Fibroblast of lung (primary cell): ENCODE measurements at regions not wholly inside any gene's neighbourhood (a gene's known extent, or its start where the extent isn't known, plus 50 kb on each side); places are given as distances from the start of the nearest gene placed in this dataset.
"Not testable (repeated sequence)": the region's sequence is repeated elsewhere in the genome, so short reads cannot be mapped to it uniquely, and the experiment has no call there.

Experiments
- DNase-seq, 2 donors: peaks; one replicate each; pipeline versions ENCODE4 v3.0.0 to v3.0.0-alpha.2; 2010; ENCODE audit warnings: low read depth in 2 of 2
- H2AFZ ChIP-seq: 2 replicates; pipeline ENCODE4 v1.5.1; 2012; ENCODE audit warnings: low read length, control low read depth, inconsistent platforms
- H3K27ac ChIP-seq: 2 replicates; pipeline ENCODE4 v1.5.1; 2011; ENCODE audit warnings: low read length, control low read depth; ENCODE audit not compliant: insufficient read depth
- H3K27me3 ChIP-seq: 2 replicates; pipeline ENCODE4 v1.5.1; 2011; ENCODE audit warnings: mild to moderate bottlenecking, low read length; ENCODE audit not compliant: control insufficient read depth, insufficient read depth
- H3K36me3 ChIP-seq: 2 replicates; pipeline ENCODE4 v1.5.1; 2011; ENCODE audit warnings: low read length; ENCODE audit not compliant: control insufficient read depth, insufficient read depth
- H3K4me1 ChIP-seq: 2 replicates; pipeline ENCODE4 v1.5.1; 2011; ENCODE audit warnings: low read length; ENCODE audit not compliant: control insufficient read depth, insufficient read depth; ENCODE audit errors: extremely low read depth
- H3K4me2 ChIP-seq: 2 replicates; pipeline ENCODE4 v1.5.1; 2011; ENCODE audit warnings: low read length, control low read depth; ENCODE audit not compliant: insufficient read depth; ENCODE audit errors: extremely low read depth
- H3K4me3 ChIP-seq, 4 experiments: fragments of 200-600 bp in 1 of 4; sonication (generic) in 1 of 4; replicated peaks in 1 of 4; 2 replicates each; pipeline ENCODE4 v1.5.1; 2011 to 2016; ENCODE audit warnings: low read length in 4 of 4, low read depth in 3 of 4, mild to moderate bottlenecking in 3 of 4, control low read depth in 2 of 4, inconsistent platforms in 1 of 4, mixed read lengths in 1 of 4; ENCODE audit not compliant: insufficient read depth in 1 of 4; ENCODE audit errors: control extremely low read depth in 1 of 4
- H3K79me2 ChIP-seq: 2 replicates; pipeline ENCODE4 v1.5.1; 2012; ENCODE audit warnings: mild to moderate bottlenecking, low read length, inconsistent platforms; ENCODE audit not compliant: control insufficient read depth, insufficient read depth
- H3K9ac ChIP-seq: 2 replicates; pipeline ENCODE4 v1.5.1; 2011; ENCODE audit warnings: mild to moderate bottlenecking, low read length, control low read depth; ENCODE audit not compliant: insufficient read depth
- H3K9me3 ChIP-seq: 2 replicates; pipeline ENCODE4 v1.5.1; 2012; ENCODE audit warnings: low read depth, low read length; ENCODE audit not compliant: control insufficient read depth, insufficient read depth
- H4K20me1 ChIP-seq: 2 replicates; pipeline ENCODE4 v1.5.1; 2011; ENCODE audit warnings: low read length; ENCODE audit not compliant: control insufficient read depth, insufficient read depth; ENCODE audit errors: extremely low read depth
- EZH2 ChIP-seq: IDR thresholded peaks from 2 replicates; pipeline ENCODE4 v1.5.1; 2012; ENCODE audit warnings: low read length, control low read depth, mild to moderate bottlenecking; ENCODE audit errors: missing control alignments
- TF ChIP-seq, protein P1 (sequence below), 2 donors: IDR thresholded peaks in 1 of 2; conservative IDR thresholded peaks in 1 of 2; 1 replicate in 1 of 2; 2 replicates in 1 of 2; pipeline ENCODE4 v1.5.1; 2011 to 2012; ENCODE audit warnings: low read length in 2 of 2, control low read depth in 1 of 2, inconsistent platforms in 1 of 2, low read depth in 1 of 2, mild to moderate bottlenecking in 1 of 2

DNA sequence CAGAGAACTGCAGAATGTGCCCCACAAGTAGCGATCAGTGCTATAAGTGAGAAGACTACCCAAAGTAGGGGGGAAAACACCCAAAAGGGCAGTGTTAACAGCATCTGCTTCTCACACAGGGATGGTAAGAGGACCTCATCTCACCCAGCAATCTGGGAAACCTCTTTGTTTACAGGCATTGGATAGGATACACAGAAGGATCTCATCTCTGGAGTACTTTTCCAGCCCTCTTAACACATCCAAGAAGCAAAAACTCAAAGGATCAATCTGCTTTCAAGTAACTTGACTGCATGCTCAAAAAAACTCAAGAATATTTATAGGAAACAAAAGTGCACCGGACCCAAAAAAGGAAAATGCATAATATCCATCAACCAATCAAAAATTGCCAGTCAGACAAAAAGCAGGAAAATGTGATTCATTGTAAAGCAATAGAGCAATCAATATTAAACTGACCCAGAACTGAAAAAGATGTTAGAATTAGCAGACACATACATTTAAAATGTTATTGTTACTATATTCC lies 311.0 kb upstream of the CXADR start:
- Histone ChIP-seq H4K20me1 (no peaks in the 10 kb centered on the region), H3K79me2 (no peaks in the 10 kb centered on the region), H3K4me1 (no peaks in the 10 kb centered on the region), H3K9me3 (no peaks in the 10 kb centered on the region), H3K9ac (no peak overlapping the region), H2AFZ (no peak overlapping the region), H3K27ac (no peak overlapping the region), H3K4me2 (no peak overlapping the region), H3K27me3 (no peaks in the 10 kb centered on the region), H3K36me3 (no peaks in the 10 kb centered on the region), H3K4me3 (no peak overlapping the region)
- TF ChIP-seq, protein P1, sequence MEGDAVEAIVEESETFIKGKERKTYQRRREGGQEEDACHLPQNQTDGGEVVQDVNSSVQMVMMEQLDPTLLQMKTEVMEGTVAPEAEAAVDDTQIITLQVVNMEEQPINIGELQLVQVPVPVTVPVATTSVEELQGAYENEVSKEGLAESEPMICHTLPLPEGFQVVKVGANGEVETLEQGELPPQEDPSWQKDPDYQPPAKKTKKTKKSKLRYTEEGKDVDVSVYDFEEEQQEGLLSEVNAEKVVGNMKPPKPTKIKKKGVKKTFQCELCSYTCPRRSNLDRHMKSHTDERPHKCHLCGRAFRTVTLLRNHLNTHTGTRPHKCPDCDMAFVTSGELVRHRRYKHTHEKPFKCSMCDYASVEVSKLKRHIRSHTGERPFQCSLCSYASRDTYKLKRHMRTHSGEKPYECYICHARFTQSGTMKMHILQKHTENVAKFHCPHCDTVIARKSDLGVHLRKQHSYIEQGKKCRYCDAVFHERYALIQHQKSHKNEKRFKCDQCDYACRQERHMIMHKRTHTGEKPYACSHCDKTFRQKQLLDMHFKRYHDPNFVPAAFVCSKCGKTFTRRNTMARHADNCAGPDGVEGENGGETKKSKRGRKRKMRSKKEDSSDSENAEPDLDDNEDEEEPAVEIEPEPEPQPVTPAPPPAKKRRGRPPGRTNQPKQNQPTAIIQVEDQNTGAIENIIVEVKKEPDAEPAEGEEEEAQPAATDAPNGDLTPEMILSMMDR (conservative IDR thresholded peaks at IDR 0.05 in 1 of 2, IDR thresholded peaks at IDR 0.05 in 1 of 2; ENCODE audit: low read depth in 1 of 2, low read length in 2 of 2) = no peak
- no peak for TF ChIP-seq EZH2
- DNase-seq = no peak

- DNase-seq = no peak
- Histone ChIP-seq H3K4me2 (no peak overlapping the region), H4K20me1 (no peaks in the 10 kb centered on the region), H3K36me3 (no peaks in the 10 kb centered on the region), H3K79me2 (no peaks in the 10 kb centered on the region), H3K27ac (no peak overlapping the region), H3K9ac (no peak overlapping the region), H3K27me3 (no peaks in the 10 kb centered on the region), H3K4me1 (no peaks in the 10 kb centered on the region), H3K4me3 (no peak overlapping the region), H3K9me3 (no peaks in the 10 kb centered on the region), H2AFZ (no peak overlapping the region)
- no peak for TF ChIP-seq EZH2
- TF ChIP-seq, protein P1 (conservative IDR thresholded peaks at IDR 0.05 in 1 of 2, IDR thresholded peaks at IDR 0.05 in 1 of 2; ENCODE audit: low read depth in 1 of 2, low read length in 2 of 2) = no peak
Measured at GRCh38 chr21:17214801-17215200, 298.0 kb upstream of the CXADR start.

DNA sequence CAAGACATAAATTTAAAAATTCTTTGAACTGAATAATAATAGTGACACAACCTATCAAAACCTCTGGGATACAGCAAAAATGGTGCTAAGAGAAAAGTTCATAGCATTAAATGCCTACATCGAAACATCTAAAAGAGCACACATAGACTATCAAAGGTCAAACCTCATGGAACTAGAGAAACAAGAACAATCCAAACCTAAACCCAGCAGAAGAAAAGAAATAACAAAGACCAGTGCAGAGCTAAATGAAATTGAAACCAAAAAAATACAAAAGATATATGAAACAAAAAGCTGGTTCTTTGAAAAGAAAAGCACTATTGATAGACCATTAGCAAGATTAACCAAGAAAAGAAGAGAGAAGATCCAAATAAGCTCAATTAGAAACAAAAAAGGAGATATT lies 293.8 kb upstream of the CXADR start:
- not testable (repeated sequence) for H3K4me1 ChIP-seq, H2AFZ ChIP-seq, H3K4me3 ChIP-seq, H3K36me3 ChIP-seq, H3K79me2 ChIP-seq, H4K20me1 ChIP-seq, H3K9me3 ChIP-seq, H3K27me3 ChIP-seq, H3K9ac ChIP-seq, H3K4me2 ChIP-seq, H3K27ac ChIP-seq, DNase-seq
